ENCODE measurements at regions not wholly inside any gene's neighbourhood (a gene's known extent, or its start where the extent isn't known, plus 50 kb on each side); places are given as distances from the start of the nearest gene placed in this dataset.

GRCh38 chr10:81725851-81726250, 149.1 kb upstream of the NRG3 start:
- TF ChIP-seq CTCF (IDR thresholded peaks at IDR 0.05; ENCODE audit: borderline replicate concordance, extremely low read depth, low read length, poor library complexity, severe bottlenecking) (no peak), EZH2 (IDR thresholded peaks at IDR 0.05; ENCODE audit: borderline replicate concordance, low read depth, low read length, severe bottlenecking) (no peak)
